Cardiac fibroblast (primary cell): ENCODE measurements at regions not wholly inside any gene's neighbourhood (a gene's known extent, or its start where the extent isn't known, plus 50 kb on each side); places are given as distances from the start of the nearest gene placed in this dataset.

Source experiments
- DNase-seq, 2 donors: peaks; one replicate each; pipeline versions ENCODE4 v3.0.0 to v3.0.0-alpha.2; 2010; ENCODE audit warnings: low read depth in 2 of 2
- H3K4me3 ChIP-seq, 2 donors: replicated peaks in 1 of 2; 1 replicate in 1 of 2; 2 replicates in 1 of 2; pipeline ENCODE4 v1.5.1; 2011; ENCODE audit warnings: low read depth in 2 of 2, low read length in 2 of 2, mild to moderate bottlenecking in 2 of 2, moderate library complexity in 1 of 2
- CTCF ChIP-seq: IDR thresholded peaks from one replicate; pipeline ENCODE4 v1.5.1; 2011; ENCODE audit warnings: low read depth, mild to moderate bottlenecking, low read length, inconsistent platforms

- no peak for TF ChIP-seq CTCF
- no peak for DNase-seq
- H3K4me3 ChIP-seq: no peak overlapping the region
These were observed 196.4 kb upstream of the IRX3 start for GRCh38 chr16:54482892-54483574.

GRCh38 chr16:54480429-54480828 lies 193.8 kb upstream of the IRX3 start:
- DNase-seq: no peak
- H3K4me3 ChIP-seq: no peak overlapping the region
- TF ChIP-seq CTCF: no peak

GRCh38 chr16:54479546-54479945 lies 193.0 kb upstream of the IRX3 start:
- TF ChIP-seq CTCF: no peak
- no peak overlapping the region for H3K4me3 ChIP-seq

GRCh38 chr16:54477714-54478113 lies 191.1 kb upstream of the IRX3 start:
- no peak for DNase-seq
- no peak for TF ChIP-seq CTCF
- H3K4me3 ChIP-seq: no peak overlapping the region

More at GRCh38 chr16:54479546-54479945, 193.0 kb upstream of the IRX3 start:
- no peak for DNase-seq

- H3K4me3 ChIP-seq: no peak overlapping the region
- DNase-seq: no peak
- no peak for TF ChIP-seq CTCF
These were observed 188.5 kb upstream of the IRX3 start for GRCh38 chr16:54475019-54475601.

GRCh38 chr16:54473226-54473993 lies 186.8 kb upstream of the IRX3 start:
- no peak overlapping the region for H3K4me3 ChIP-seq
- peak in 1 of 2 donors; percentile 23 for DNase-seq
- TF ChIP-seq CTCF: no peak
